CD14-positive monocyte (primary cell): ENCODE measurements at regions not wholly inside any gene's neighbourhood (a gene's known extent, or its start where the extent isn't known, plus 50 kb on each side); places are given as distances from the start of the nearest gene placed in this dataset. TPM values are rescaled to one million over a fixed set of nuclear protein-coding genes. Genes with fewer than 3 reads are reported as not detected.

Experiments
- DNase-seq, 3 donors: peaks; one replicate each; pipeline ENCODE4 v3.0.0-alpha.2; 2011 to 2022
- H2AFZ ChIP-seq: 2 replicates; pipeline ENCODE4 v1.6.0; 2012; ENCODE audit warnings: mild to moderate bottlenecking, low read depth, low read length, inconsistent platforms; ENCODE audit not compliant: insufficient read depth, poor library complexity, severe bottlenecking
- H3K27ac ChIP-seq, 2 donors: 1 replicate in 1 of 2; 2 replicates in 1 of 2; pipeline ENCODE4 v1.5.1; 2012 to 2013; ENCODE audit warnings: low read length in 2 of 2, control low read depth in 1 of 2, inconsistent platforms in 1 of 2, low read depth in 1 of 2, mild to moderate bottlenecking in 1 of 2
- H3K27me3 ChIP-seq, 2 donors: one replicate each; pipeline versions ENCODE4 v1.6.0 to v1.6.1; 2011 to 2013; ENCODE audit warnings: low read length in 2 of 2; ENCODE audit not compliant: control insufficient read depth in 2 of 2, insufficient read depth in 2 of 2
- H3K36me3 ChIP-seq, 2 donors: replicated peaks in 1 of 2; 1 replicate in 1 of 2; 2 replicates in 1 of 2; pipeline versions ENCODE4 v1.5.1 to v1.6.1; 2012 to 2013; ENCODE audit warnings: low read length in 2 of 2, control low read depth in 1 of 2, inconsistent platforms in 1 of 2, mild to moderate bottlenecking in 1 of 2; ENCODE audit not compliant: insufficient read depth in 2 of 2, control insufficient read depth in 1 of 2
- H3K4me1 ChIP-seq, 2 donors: 1 replicate in 1 of 2; 2 replicates in 1 of 2; pipeline versions ENCODE4 v1.5.1 to v1.6.1; 2012 to 2013; ENCODE audit warnings: low read length in 2 of 2, control low read depth in 1 of 2, inconsistent platforms in 1 of 2, mild to moderate bottlenecking in 1 of 2, moderate library complexity in 1 of 2; ENCODE audit not compliant: insufficient read depth in 2 of 2, control insufficient read depth in 1 of 2
- H3K4me2 ChIP-seq: replicated peaks from 2 replicates; pipeline ENCODE3; 2012; ENCODE audit warnings: low read length, moderate library complexity, mild to moderate bottlenecking; ENCODE audit not compliant: poor library complexity, severe bottlenecking; ENCODE audit errors: extremely low read depth
- H3K4me3 ChIP-seq, 3 experiments: fragments of 200-600 bp in 1 of 3; sonication (generic) in 1 of 3; replicated peaks in 1 of 3; 1 replicate in 2 of 3; 2 replicates in 1 of 3; pipeline ENCODE4 v1.5.1; 2011 to 2013; ENCODE audit warnings: low read length in 3 of 3, mild to moderate bottlenecking in 3 of 3, control low read depth in 2 of 3, low read depth in 2 of 3, inconsistent platforms in 1 of 3, moderate library complexity in 1 of 3
- H3K79me2 ChIP-seq: 2 replicates; pipeline ENCODE4 v1.6.0; 2012; ENCODE audit warnings: mild to moderate bottlenecking, control low read depth, inconsistent platforms, low read length, moderate library complexity; ENCODE audit not compliant: insufficient read depth
- H3K9ac ChIP-seq: 2 replicates; pipeline ENCODE4 v1.6.0; 2017; ENCODE audit warnings: low read length, mild to moderate bottlenecking; ENCODE audit not compliant: insufficient read depth, poor library complexity, severe bottlenecking
- H3K9me3 ChIP-seq, 2 donors: replicated peaks in 1 of 2; 1 replicate in 1 of 2; 2 replicates in 1 of 2; pipeline versions ENCODE4 v1.5.1 to v1.6.1; 2012 to 2013; ENCODE audit warnings: low read length in 2 of 2, control low read depth in 1 of 2; ENCODE audit not compliant: control insufficient read depth in 1 of 2, insufficient read depth in 1 of 2
- H4K20me1 ChIP-seq: 2 replicates; pipeline ENCODE4 v1.6.0; 2012; ENCODE audit warnings: mild to moderate bottlenecking, low read length, control low read depth, moderate library complexity; ENCODE audit not compliant: insufficient read depth
- H3K27ac Mint-ChIP-seq, 7 donors: one replicate each; pipeline ENCODE4 v1.8.0; 2020; ENCODE audit warnings: mild to moderate bottlenecking in 7 of 7, mixed read lengths in 7 of 7, moderate library complexity in 6 of 7, inconsistent platforms in 2 of 7
- H3K27me3 Mint-ChIP-seq, 3 donors: one replicate each; pipeline ENCODE4 v1.8.0; 2021 to 2022; ENCODE audit warnings: low read depth in 3 of 3, mild to moderate bottlenecking in 3 of 3, mixed read lengths in 3 of 3, moderate library complexity in 3 of 3, inconsistent platforms in 1 of 3
- H3K36me3 Mint-ChIP-seq, 2 donors: one replicate each; pipeline ENCODE4 v1.8.0; 2020; ENCODE audit warnings: mixed read lengths in 2 of 2, inconsistent platforms in 1 of 2, mild to moderate bottlenecking in 1 of 2
- H3K4me1 Mint-ChIP-seq: one replicate; pipeline ENCODE4 v1.8.0; 2020; ENCODE audit warnings: mild to moderate bottlenecking, mixed read lengths
- H3K4me3 Mint-ChIP-seq, 2 donors: one replicate each; pipeline ENCODE4 v1.8.0; 2020; ENCODE audit warnings: mild to moderate bottlenecking in 2 of 2, mixed read lengths in 2 of 2, moderate library complexity in 1 of 2
- H3K9me3 Mint-ChIP-seq, 7 donors: one replicate each; pipeline ENCODE4 v1.8.0; 2020 to 2022; ENCODE audit warnings: mixed read lengths in 7 of 7, mild to moderate bottlenecking in 6 of 7, moderate library complexity in 6 of 7, inconsistent platforms in 2 of 7
- CTCF ChIP-seq: fragments of 200-600 bp; IDR thresholded peaks from one replicate; pipeline ENCODE4 v1.8.0; 2022; ENCODE audit warnings: antibody characterized with exemption, mild to moderate bottlenecking
- intact Hi-C, 2 donors: fragments of 100-400 bp; cut with micrococcal nuclease; formaldehyde crosslinking; loops; one replicate each; pipeline versions ENCODE4 v1.15.0 to v1.15.1; 2023
- small RNA-seq: library from RNA; depleted of rRNA; stranded (forward); fragments of <200 nt; gene quantifications from one replicate; pipeline ENCODE3, GENCODE V24; 2012; ENCODE audit warnings: low read depth; ENCODE audit not compliant: insufficient read length

- TF ChIP-seq CTCF = no peak
- no peaks in the 10 kb centered on the region for H3K27me3 Mint-ChIP-seq
- peaks cover 0 to 7% (median 1%) of the 10 kb centered on the region in 7 donors for H3K9me3 Mint-ChIP-seq
- no peak overlapping the region for H2AFZ ChIP-seq
- no peak overlapping the region for H3K4me2 ChIP-seq
- no peaks in the 10 kb centered on the region for H4K20me1 ChIP-seq
- H3K9me3 ChIP-seq = peaks cover 5% of the 10 kb centered on the region in 2 donors
- no peak overlapping the region for H3K4me3 ChIP-seq
- no peaks in the 10 kb centered on the region for H3K36me3 Mint-ChIP-seq
- DNase-seq = no peak
- H3K27ac ChIP-seq = no peak overlapping the region
- H3K9ac ChIP-seq = no peak overlapping the region
- H3K4me1 Mint-ChIP-seq = no peaks in the 10 kb centered on the region
- no peaks in the 10 kb centered on the region for H3K36me3 ChIP-seq
- intact Hi-C loops = no loop called here
- H3K4me1 ChIP-seq = no peaks in the 10 kb centered on the region
- H3K27ac Mint-ChIP-seq = no peak overlapping the region
- H3K4me3 Mint-ChIP-seq = no peak overlapping the region
- H3K27me3 ChIP-seq = no peaks in the 10 kb centered on the region
- H3K79me2 ChIP-seq = no peaks in the 10 kb centered on the region
These were observed 59.2 kb upstream of the CDH10 start for GRCh38 chr5:24703934-24704333.

Small RNA genes in the stretch of these regions (small RNA-seq; reads per million reads assigned to genes)
- gene AC022140.2 = not detected
- not detected for gene AC106754.2
- not detected for gene BTG4P1
- gene RF00019 = not detected
- gene RF00070 = not detected
- not detected for gene RNU6-374P
